ENCODE measurements at regions not wholly inside any gene's neighbourhood (a gene's known extent, or its start where the extent isn't known, plus 50 kb on each side); places are given as distances from the start of the nearest gene placed in this dataset.

- Mint-ChIP-seq H3K27ac (ENCODE audit: unreplicated experiment) (no peak overlapping the region), H3K4me3 (ENCODE audit: unreplicated experiment) (no peak overlapping the region), H3K4me1 (ENCODE audit: low read depth, unreplicated experiment) (no peaks in the 10 kb centered on the region), H3K27me3 (ENCODE audit: insufficient read depth, unreplicated experiment) (no peaks in the 10 kb centered on the region), H3K36me3 (ENCODE audit: insufficient read depth, unreplicated experiment) (no peaks in the 10 kb centered on the region), H3K9me3 (ENCODE audit: unreplicated experiment) (peaks cover 26% of the 10 kb centered on the region)
- CTCF ChIA-PET = no interaction called here
- Histone ChIP-seq H3K9me3 (peaks cover 11% of the 10 kb centered on the region), H3K4me1 (peaks cover 14% of the 10 kb centered on the region), H3K27me3 (replicated peaks; ENCODE audit: control insufficient read depth, insufficient read depth, low read length) (no peaks in the 10 kb centered on the region), H3K36me3 (ENCODE audit: control insufficient read depth, insufficient read depth, low read length) (no peaks in the 10 kb centered on the region), H3K4me3 (ENCODE audit: low read depth, low read length) (no peak overlapping the region)
- DNase-seq = no peak
- POLR2A ChIA-PET = no interaction called here
- TF ChIP-seq, protein P1, sequence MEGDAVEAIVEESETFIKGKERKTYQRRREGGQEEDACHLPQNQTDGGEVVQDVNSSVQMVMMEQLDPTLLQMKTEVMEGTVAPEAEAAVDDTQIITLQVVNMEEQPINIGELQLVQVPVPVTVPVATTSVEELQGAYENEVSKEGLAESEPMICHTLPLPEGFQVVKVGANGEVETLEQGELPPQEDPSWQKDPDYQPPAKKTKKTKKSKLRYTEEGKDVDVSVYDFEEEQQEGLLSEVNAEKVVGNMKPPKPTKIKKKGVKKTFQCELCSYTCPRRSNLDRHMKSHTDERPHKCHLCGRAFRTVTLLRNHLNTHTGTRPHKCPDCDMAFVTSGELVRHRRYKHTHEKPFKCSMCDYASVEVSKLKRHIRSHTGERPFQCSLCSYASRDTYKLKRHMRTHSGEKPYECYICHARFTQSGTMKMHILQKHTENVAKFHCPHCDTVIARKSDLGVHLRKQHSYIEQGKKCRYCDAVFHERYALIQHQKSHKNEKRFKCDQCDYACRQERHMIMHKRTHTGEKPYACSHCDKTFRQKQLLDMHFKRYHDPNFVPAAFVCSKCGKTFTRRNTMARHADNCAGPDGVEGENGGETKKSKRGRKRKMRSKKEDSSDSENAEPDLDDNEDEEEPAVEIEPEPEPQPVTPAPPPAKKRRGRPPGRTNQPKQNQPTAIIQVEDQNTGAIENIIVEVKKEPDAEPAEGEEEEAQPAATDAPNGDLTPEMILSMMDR (IDR thresholded peaks at IDR 0.05; ENCODE audit: insufficient read depth in 1 of 2, low read depth in 1 of 2, low read length in 1 of 2, severe bottlenecking in 1 of 2, unreplicated experiment in 1 of 2) = no peak
- BruUV-seq (replicated peaks) = no TSS peak
- intact Hi-C loops (cut with micrococcal nuclease; ENCODE audit: unreplicated experiment) = no loop called here
Observed at GRCh38 chr2:122523143-122523542, 767.7 kb downstream of the TSN start.

GRCh38 chr2:122523981-122524380 is 768.5 kb downstream of the TSN start:
- H3K9me3 ChIP-seq = peaks cover 9% of the 10 kb centered on the region
- peaks cover 22% of the 10 kb centered on the region for H3K9me3 Mint-ChIP-seq (ENCODE audit: unreplicated experiment)
- no peak overlapping the region for H3K27ac Mint-ChIP-seq (ENCODE audit: unreplicated experiment)
- H3K27me3 Mint-ChIP-seq (ENCODE audit: insufficient read depth, unreplicated experiment) = no peaks in the 10 kb centered on the region
- no peaks in the 10 kb centered on the region for H3K36me3 Mint-ChIP-seq (ENCODE audit: insufficient read depth, unreplicated experiment)
- CTCF ChIA-PET = no interaction called here
- no peaks in the 10 kb centered on the region for H3K36me3 ChIP-seq (ENCODE audit: control insufficient read depth, insufficient read depth, low read length)
- H3K27me3 ChIP-seq (replicated peaks; ENCODE audit: control insufficient read depth, insufficient read depth, low read length) = no peaks in the 10 kb centered on the region
- POLR2A ChIA-PET = no interaction called here
- TF ChIP-seq, protein P1 (IDR thresholded peaks at IDR 0.05; ENCODE audit: insufficient read depth in 1 of 2, low read depth in 1 of 2, low read length in 1 of 2, severe bottlenecking in 1 of 2, unreplicated experiment in 1 of 2) = no peak
- H3K4me3 ChIP-seq (ENCODE audit: low read depth, low read length) = no peak overlapping the region
- no TSS peak for BruUV-seq (replicated peaks)
- H3K4me3 Mint-ChIP-seq (ENCODE audit: unreplicated experiment) = no peak overlapping the region
- DNase-seq = no peak
- intact Hi-C loops (cut with micrococcal nuclease; ENCODE audit: unreplicated experiment) = no loop called here
- peaks cover 14% of the 10 kb centered on the region for H3K4me1 ChIP-seq
- no peaks in the 10 kb centered on the region for H3K4me1 Mint-ChIP-seq (ENCODE audit: low read depth, unreplicated experiment)

DNA sequence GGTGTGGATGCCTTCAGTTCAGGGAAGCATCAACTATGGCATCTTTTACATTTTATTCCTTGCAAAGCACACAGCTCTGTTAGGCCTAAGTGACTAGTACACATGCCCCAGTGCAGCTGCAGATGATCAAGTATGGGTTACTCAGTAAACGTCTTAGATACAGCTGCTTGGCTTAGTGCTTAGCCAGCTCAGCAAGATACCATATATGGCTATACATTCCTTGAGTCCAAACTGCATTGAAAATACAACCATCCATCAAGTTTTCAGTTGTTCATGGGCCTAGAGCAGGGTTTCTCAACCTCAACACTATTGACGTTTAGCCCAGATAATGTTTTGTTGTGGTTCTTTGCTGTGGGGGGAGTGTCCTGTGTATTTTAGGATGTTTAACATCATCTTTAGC is 769.9 kb downstream of the TSN start:
- no peak overlapping the region for H3K27ac Mint-ChIP-seq (ENCODE audit: unreplicated experiment)
- peaks cover 1% of the 10 kb centered on the region; the same call in 1 of the 2 replicates for H3K4me1 ChIP-seq
- H3K4me3 ChIP-seq (ENCODE audit: low read depth, low read length) = no peak overlapping the region
- intact Hi-C loops (cut with micrococcal nuclease; ENCODE audit: unreplicated experiment) = no loop called here
- TF ChIP-seq, protein P1 (IDR thresholded peaks at IDR 0.05; ENCODE audit: insufficient read depth in 1 of 2, low read depth in 1 of 2, low read length in 1 of 2, severe bottlenecking in 1 of 2, unreplicated experiment in 1 of 2) = no peak
- no peak overlapping the region for H3K4me3 Mint-ChIP-seq (ENCODE audit: unreplicated experiment)
- DNase-seq = no peak
- ChIA-PET CTCF (no interaction called here), POLR2A (no interaction called here)
- H3K27me3 Mint-ChIP-seq (ENCODE audit: insufficient read depth, unreplicated experiment) = no peaks in the 10 kb centered on the region
- peaks cover 9% of the 10 kb centered on the region for H3K9me3 Mint-ChIP-seq (ENCODE audit: unreplicated experiment)
- no peaks in the 10 kb centered on the region for H3K36me3 ChIP-seq (ENCODE audit: control insufficient read depth, insufficient read depth, low read length)
- no peaks in the 10 kb centered on the region; the same call in none of the 2 replicates for H3K9me3 ChIP-seq
- no peaks in the 10 kb centered on the region for H3K4me1 Mint-ChIP-seq (ENCODE audit: low read depth, unreplicated experiment)
- BruUV-seq (replicated peaks) = no TSS peak
- H3K36me3 Mint-ChIP-seq (ENCODE audit: insufficient read depth, unreplicated experiment) = no peaks in the 10 kb centered on the region
- no peaks in the 10 kb centered on the region for H3K27me3 ChIP-seq (replicated peaks; ENCODE audit: control insufficient read depth, insufficient read depth, low read length)
